ENCODE measurements at regions not wholly inside any gene's neighbourhood (a gene's known extent, or its start where the extent isn't known, plus 50 kb on each side); places are given as distances from the start of the nearest gene placed in this dataset. TPM values are rescaled to one million over a fixed set of nuclear protein-coding genes. Genes with fewer than 3 reads are reported as not detected.

DNA sequence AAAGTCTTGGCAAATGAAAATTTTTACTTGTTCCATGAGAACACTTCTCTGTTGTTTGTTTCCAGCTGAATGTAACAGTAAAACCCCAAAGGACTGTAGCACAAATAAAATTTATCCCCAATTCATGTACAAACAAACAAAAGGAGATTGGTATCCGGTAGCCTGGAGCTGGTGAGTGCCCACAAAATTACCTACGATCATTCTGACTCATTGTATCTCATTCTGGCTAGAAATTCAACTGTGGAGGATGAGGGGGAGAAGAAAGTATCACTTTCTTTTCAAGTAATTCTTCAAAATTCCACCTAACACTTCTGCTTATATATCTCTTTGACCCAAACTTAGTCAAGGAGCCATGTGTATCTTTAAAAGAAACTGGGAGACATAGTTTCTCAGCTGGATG lies 268.5 kb downstream of the ALG10B start:
- no peak for DNase-seq

DNA sequence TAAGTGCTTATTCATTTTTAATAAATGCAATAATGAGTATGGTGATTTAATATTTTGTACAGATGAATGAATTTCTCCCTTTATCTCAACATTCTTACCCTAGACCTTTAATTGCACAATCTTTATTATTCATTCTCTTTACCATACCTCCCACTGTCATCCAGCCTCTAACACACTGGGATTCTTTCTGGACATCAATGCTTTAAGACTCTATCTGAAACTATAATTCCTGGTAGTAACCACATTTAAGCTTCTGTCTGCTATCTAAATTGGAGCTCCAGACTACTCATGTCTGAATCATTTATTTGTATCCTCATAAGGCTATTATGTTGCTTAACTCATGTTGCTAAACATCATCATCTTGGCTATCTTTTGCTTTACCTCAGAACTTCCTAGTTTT lies 270.2 kb downstream of the ALG10B start:
- DNase-seq = no peak

- no peak for DNase-seq
Measured at GRCh38 chr12:38587594-38587993, 271.0 kb downstream of the ALG10B start.

DNA sequence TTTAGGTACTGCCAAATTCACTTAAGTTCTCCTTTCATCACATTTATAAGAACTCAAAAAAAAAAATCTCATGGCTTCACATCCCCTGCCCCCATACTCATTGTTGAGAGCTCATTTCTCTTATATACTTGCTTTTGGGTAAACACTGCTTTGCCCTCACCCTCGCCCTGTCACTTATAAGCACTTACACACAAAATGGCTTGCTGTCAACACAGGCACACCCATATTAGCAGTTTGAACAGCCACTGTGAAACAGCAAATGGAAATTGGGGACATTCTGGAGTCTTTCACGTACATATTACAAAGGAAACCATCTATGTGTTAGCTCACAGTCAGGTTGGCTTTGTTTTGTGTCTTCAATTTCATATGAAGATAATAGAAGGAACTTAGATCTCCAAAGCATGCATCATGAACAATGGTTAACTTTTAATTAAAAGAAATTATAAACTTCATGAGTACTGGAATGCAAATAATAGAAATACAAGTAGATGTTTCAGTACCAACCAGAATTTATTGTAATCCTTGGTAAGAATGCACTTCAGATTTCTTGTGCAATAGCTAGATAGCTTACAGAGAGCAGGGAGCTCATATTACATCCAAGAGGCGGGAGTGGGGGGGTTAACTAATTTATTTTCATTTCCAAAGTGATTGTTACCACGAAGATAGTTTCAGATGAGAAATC lies 272.2 kb downstream of the ALG10B start:
- no peak for DNase-seq

- no peak for DNase-seq
Measured at GRCh38 chr12:38589306-38589632, 272.7 kb downstream of the ALG10B start.

GRCh38 chr12:38601949-38602348 lies 285.4 kb downstream of the ALG10B start:
- no peak for DNase-seq

Small RNA genes lying in the stretch of these regions (small RNA-seq; reads per million reads assigned to genes)
- not detected for gene AC087897.1 (ENCODE audit: low replicate concordance)
